Astrocyte of the hippocampus (primary cell): ENCODE measurements at regions not wholly inside any gene's neighbourhood (a gene's known extent, or its start where the extent isn't known, plus 50 kb on each side); places are given as distances from the start of the nearest gene placed in this dataset.

Source experiments
- DNase-seq: peaks from one replicate; pipeline ENCODE4 v3.0.0; 2011; ENCODE audit warnings: low read depth, low spot score

DNA sequence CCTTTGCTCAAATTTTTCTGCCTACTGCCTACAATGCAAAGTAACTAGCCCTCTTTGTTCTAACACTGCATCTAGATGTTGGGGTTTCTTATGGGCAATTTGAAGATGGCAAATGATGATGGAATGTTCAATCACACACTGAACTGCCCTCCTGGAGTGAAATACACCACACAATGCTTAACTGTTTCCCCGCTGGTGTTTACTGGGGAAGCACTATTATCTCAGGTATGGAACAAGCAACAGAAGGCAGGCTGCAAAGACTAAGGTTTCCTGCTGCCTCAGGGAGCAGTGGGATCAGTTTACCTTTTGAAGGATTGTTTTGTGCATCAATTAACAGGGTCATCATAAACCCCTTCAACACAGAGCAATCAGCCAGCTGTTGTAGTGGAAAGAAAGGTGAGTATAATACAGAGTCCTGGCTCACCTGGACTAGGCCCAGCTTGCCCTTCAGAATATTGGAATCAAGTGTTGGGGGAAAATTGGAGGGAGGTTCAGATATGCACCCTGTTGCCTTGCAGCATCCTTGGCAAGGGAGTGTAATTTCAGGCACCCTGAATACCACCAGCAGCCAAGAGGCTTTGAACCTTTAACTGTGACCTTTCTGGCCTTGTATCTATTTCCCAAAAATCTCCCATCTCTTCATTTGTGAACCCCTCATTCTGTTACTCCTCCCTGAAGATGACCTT is 105.4 kb upstream of the CDH11 start:
- DNase-seq = no peak

DNA sequence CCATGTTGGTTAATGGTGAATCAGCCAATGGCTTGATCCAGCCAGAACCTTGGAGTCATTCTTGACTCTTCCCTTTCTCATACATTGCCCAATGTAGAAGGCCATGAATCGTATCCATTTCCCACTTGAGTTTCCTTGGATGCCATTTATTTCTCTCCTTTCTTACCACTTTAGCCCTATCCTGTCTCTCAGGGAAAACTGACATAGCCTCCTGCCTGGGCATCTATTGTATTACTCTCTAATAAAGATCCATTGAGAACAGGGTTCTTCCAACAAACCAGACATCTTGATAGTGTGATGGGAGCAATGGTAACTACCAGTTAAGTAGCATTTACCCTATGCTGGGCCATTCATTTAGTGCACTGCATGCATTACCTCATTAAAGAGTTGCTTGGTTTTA is 104.2 kb upstream of the CDH11 start:
- no peak for DNase-seq

DNA sequence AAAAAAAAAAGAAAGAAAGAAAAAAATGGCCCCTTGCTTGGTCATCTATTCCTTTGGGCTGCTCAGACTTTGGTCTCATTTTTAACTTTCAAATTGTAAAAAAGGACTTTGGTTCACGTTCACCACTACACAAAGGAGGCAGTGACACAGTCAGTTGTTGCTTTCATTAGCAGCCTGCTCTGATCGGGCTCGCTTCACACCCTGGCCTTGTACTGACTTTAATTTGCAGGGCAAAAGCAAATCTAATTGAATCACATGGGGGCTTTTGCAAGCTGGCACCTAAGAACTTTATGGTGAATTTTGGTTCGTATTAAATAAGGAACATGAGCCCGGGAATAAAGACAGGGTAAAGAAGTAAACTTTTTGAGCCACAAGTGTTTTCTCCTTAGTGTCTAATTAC is 103.6 kb upstream of the CDH11 start:
- no peak for DNase-seq

DNA sequence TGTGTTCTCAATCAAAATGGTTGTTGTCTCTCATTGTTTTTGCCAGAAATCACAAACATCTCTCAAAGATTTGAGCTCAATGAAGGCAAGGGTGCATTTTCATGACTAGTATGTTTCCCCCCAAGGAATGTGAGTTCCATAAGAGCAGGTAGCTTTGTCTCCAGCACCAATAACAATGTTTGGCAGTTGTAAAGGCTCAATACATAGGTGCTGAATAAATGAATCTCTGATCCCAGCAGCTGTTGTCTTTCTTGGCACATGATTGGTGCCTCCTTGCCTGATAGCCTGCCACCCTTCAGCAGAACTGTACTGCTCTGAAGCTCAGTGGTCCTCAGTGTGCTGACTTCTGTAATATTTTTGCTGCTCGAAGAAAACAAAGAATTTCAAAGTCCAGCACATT is 103.1 kb upstream of the CDH11 start:
- no peak for DNase-seq

DNA sequence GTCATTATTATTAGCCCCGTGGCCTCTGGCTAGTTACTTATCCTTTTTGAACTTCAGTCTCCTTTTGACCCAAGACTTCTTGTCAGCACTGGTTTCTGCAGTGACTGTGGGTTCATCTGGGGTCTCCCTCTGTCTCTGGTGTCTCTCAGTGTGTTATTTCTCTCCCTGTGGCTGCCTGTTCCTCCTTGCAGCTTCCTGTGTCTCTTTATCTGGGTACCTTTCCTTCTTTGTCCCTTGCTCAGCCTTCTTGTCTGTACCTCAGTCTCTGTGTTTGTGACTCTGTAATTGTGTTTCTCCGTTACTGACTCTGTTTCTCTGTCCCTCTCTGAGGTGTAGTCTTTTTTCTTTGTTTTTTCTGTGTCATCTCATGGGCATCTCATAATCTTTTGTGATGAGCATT is 102.6 kb upstream of the CDH11 start:
- no peak for DNase-seq

DNA sequence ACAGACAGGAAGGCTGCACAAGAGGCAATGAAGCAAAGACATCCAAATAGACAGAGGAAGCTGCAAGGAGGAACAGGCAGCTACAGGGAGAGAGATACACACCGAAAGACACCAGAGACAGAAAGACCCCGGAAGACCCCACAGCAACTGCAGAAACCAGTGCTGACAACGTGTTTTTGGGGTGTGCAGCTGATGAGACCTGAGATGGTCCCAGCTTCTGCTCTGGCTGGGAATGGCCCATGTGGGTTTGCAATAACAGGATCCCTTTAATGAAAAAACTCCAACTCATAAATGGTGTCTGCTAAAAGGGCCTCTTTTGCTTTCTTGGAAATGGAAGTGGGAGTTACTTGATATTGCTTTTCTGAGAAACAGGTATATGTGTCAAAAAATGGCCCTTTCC is 101.5 kb upstream of the CDH11 start:
- no peak for DNase-seq

DNA sequence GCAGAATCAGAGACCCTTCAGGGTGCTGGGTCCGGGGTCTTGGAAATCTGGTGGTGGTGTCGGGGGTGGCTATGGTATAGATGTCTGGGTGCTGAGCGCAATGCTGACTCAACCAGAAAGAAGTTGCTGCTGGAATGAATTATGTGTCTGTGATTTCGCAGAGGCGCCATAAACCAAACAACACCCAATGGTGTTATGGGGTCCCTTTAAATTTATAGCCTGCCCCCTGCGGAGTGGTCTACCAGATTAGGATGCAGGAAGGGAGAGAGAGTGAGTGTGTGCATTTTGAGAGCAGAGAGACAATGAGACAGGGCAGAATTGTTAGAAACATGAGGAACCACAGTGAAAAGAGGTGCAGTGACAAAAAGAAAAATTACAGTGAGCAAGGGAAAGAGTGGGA is 100.7 kb upstream of the CDH11 start:
- DNase-seq = no peak

DNA sequence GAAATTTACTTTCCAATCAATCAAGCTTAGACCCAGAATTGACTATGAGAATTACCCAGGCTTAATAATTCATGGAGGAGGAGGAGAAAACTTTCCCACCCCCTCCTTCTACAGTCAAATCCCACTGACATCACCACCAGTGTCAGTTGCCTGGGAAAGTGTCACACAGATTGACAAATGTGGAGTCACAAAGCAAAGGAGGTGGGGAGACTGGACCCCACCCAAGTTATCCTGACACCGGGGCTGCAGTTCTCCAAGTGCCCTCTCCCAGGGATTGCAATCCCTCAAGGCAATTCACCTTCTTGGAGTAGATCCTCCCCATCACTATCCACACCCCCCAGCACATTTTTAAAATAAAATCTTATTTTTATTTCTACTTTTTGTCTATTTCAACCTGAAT is 100.2 kb upstream of the CDH11 start:
- DNase-seq = no peak

DNA sequence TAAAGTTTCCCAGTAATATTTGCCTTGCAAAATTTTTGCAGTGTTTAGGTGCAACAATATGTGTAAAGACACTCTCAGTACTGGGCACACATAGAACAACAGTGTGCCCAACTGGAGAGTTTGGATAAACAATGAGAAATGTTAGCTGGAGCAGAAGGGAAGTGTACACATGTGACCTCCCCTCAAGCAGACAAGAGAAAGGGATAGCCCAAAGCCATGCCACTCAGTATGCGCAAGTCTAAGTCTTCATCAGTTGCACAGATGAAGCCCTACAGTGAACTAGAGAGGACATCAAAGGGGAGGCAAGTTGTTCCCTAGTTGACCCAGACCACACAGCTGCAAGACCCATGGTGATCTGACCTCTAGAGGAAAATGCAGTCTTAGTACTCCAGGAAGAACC is 97.9 kb upstream of the CDH11 start:
- no peak for DNase-seq

DNA sequence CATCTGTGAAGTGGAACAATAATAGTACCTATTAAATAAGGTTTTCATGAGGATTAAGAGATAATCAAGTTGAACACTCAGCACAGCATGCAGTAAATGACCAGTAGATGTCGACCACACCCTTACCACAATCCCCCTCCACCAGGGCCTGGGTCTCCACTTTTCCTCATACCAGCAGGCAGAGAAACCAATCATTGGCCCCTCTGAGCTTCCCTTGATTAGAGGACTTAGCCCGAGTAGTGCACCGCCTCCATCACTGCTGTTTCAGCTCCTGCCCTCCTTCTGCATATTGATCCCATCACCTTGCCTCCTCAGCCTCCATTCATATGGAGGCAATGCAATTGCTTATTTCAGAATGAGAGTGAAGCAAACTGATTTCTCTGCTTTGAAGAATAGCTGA is 96.5 kb upstream of the CDH11 start:
- no peak for DNase-seq

DNA sequence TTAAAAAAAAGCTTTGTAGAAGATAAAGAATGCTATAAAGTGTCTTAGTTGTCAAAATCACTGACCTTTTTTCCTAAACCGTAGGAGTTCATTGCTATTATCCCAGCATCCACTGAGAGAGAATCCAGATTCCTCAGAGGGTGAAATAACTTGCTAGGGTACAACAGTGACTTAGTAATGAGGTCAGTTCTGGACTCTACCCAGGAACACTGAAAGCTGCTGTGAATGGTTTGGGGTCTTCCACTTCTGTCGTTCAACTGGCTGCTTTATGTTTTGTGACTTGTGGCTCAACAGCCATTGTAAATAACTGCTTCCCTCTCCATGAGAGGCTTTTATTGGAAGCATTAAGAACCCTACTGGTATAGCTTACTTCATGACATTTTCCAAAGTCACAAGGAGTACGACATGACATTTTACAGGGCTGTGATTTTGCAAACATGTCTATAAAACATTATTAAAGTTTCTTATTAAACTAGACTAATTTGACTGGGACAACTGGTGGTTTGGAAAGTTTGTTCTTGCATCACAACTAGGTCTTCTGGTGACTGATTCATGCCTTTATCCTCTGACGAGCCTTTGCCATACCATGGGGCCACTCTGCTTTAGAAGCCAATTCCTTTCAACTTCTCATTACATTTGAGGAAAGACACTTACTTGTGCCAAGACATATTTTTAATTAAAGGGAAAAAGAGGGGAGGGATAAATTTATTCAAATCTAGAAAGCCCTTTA is 92.2 kb upstream of the CDH11 start:
- DNase-seq = no peak

DNA sequence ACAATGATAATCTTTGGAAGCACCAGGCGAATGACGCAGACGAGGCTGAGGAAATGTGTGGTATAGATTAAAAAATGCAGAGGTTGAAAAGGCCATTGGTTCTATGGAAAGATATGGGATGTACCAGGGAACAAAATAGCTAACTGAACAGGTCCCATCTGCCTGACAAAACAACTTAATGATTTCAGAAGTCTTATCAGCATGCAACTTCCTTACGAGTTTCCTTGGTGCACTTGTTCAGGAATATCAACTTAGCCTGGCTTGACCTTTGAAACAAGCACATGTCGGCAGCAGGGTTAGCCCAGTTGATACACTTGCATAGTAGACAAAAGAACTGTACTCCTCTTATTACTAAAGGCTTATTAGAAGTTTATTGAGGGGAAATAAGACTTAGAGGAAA is 90.9 kb upstream of the CDH11 start:
- DNase-seq = no peak

DNA sequence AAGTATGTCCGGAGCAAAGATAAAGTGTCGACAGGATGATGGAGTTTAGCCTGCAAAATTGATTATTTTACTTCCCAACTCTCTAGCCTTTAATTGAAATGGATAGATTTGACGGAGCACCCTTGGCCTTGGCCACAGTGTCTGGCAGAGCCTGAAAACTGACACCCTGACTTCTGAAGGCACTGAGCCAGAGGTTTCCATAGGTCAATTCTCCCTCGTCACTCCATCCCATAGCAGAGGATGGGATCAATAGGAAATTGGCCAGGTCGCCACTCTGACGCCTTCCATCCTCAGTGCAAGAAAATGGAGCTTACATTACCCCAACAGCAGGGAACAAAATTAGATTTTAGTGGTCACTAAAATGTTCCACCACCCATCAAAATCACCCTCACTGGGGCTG is 90.4 kb upstream of the CDH11 start:
- DNase-seq = no peak

DNA sequence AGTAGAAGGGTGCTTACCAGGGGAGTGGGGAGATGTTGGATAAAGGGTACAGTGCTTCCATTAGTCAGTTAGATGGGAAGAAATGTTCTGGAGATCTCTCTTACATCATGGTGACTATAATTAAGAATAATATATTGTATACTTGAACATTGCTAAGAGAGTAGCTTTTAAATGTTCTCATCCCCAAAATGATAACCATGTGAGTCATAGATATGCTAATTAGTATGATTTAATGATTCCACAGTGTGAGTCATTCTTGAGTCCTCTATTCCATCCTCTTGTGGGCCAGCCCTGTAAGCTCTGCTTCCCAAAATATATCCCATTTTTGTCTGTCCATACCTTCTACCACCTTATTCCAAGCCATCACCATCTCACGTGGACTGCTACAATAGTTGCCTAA is 80.6 kb upstream of the CDH11 start:
- DNase-seq = no peak

DNA sequence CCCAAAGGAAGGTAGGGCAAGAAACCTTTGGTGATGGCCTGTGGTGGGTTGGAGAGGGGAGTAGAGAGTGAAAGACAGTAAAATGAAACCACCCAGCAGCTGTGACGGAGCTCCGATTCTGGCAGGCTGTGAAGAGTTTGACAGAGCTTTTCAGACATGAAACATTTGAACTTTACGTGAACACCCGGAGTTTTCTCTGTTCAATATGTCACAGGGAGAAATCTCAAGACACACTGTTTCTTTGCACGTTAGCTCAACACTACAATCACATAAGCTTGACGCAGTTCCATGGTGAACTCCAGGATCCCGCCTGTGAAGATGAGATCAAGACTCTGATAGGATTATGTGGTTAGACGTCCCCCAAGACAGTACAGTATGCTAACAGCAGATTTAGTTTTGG is 79.6 kb upstream of the CDH11 start:
- DNase-seq = no peak

DNA sequence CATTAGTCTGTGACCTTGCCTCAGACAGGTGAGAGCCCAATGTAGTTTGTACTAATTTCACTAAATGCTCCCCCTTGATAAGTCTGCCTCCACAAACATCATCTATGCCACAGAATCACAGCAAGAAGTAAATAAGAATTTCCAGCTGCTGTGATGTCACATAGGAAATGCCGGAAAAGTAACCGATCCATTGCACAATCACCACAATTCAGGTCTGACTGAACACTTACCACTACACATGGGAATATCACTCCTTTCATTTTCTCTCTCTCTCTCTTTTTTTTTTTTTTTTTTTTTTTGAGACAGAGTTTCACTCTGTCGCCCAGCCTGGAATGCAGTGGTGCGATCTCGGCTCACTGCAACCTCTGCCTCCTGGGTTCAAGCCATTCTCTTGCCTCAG is 79.0 kb upstream of the CDH11 start:
- no peak for DNase-seq

DNA sequence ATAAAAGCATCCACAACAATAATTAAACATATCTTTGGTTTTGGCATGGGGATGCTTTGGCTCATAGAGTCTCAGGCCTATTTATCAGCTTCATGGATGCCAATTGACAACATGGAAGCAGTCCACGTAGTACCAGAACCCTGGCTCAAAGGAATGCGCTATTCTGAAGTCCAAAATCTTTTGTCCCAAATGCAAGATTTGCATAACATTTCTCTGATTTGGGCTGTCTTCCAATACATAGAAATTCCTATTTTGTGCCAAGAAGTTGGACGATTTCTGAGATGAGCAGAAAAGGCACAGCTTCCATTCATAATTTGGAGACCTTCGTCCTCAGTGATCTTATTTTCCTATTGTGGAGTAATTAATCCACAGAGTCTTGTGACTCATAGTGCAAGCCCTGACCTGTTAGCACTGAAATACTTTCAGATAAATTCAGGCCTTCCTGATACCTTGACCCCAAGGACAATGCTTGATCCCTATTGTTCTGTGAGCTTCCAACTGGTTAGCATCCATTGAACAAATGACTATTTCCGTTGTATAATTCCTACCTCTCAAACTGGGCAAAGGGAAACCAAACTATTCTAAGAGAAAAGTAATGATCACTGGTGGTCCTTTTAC is 78.4 kb upstream of the CDH11 start:
- no peak for DNase-seq

DNA sequence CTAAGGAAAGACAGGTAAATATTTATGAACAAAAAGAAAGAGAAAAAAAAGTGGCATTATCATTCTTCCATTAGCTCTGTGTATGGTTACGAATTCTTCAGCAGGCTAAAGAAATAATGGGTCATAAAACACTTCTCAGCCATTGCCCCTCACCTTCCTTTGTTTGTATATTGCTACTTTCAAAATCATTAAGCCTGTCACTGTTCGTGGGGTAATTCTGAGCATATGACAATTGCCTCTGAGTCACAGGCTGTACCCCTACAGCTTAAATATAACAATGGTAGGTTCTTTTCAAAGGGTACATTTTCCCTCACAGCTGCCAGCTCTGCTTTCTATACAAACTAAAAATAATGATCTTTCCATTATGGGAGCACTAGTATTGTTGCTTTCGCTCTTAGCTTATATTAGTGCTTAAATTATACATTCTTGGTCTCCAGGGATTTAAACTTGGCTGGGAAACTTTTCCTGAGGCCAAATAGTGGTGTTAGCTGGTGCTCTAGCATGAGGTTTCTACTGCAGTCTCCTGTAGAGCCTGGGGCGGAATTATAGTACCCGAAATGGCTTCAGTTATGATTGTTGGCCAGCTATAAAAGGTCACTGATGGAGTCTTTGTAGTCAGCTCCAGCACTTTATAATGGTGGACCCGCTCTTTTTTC is 74.7 kb upstream of the CDH11 start:
- no peak for DNase-seq

DNA sequence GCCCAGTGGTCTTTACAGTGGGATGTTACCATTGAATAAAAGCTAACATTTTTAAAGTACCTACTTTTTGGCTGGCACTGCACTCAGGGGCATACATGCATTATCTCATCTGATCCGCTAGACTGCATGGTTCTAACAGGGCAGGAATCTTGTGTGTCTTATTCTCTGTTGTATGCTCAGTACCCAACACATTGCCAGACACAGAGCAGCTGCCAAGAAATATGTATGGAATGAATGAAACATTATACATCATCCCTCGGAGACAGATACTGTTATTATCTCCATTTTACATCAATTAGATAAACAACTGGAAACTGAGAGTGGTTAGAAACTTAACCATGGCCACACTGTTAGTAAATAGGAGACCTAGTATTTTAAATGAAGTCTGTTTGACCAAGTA is 74.1 kb upstream of the CDH11 start:
- no peak for DNase-seq

DNA sequence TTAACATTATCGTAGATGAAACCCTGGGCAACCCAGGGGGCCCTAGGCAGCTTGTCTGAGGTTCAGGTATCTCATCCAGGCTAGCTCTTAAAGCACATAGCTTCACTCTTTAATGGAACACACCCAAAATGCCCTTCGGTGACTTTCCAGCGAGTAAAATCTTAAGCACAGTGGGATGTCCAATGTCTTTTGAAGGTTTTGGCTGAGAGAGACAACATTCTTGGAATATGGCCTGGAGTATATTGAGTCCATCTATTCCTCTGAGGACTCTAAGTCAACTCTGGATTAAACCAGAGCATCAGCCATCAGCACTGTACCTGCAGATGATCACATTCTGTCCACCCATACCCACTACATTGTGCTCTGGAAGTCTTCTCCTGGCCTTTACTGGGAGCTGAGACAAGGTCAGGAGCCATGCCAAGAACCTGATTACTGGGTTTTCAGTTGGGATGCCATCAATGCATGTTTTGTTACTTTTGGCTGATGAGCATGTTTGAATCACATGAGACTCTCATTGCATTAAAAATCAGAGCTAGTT is 63.4 kb upstream of the CDH11 start:
- DNase-seq = peak; percentile 12

DNA sequence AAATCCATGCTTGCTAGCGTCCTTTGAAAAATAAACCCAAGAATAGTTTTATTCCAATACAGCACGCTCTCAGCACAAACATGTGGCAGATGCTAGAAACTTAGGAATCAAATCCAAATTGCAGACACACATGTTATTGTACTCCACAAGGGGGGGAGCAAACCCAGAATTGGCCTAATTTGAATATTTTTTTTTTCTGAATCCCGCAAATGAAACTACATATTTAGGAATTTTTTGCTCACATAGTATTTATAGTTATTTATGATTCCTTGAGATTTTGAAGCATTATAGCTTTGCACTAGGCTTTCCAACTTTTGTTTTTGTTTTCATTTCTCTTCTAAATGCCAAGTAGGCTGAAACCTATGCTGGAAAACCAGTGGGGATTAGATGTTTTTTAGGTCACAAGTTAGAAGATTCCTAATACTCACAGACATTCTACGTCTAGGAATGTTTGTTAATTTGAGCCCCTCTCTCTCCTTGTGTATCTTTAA is 59.3 kb upstream of the CDH11 start:
- DNase-seq = no peak

DNA sequence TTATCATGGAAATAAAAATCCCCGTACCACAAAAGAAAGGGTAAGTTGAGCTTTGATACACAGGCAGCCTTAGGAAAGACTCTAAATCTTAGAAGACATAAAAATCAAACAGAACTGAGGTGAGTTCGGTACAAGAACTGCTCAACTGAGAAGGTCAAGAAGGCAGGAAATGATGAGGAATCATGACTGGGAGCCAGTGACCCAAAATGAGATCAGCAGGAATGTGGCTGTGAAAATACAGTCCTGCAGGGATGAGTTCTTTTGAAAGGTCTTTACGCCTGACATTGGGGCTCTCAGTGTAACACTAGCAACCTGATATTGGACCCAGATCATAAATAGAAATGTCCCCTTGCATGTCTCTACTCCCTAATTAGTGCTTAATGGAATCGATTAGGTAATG is 56.3 kb upstream of the CDH11 start:
- DNase-seq = peak; percentile 2
